HG02943 (cell line): ENCODE measurements at regions not wholly inside any gene's neighbourhood (a gene's known extent, or its start where the extent isn't known, plus 50 kb on each side); places are given as distances from the start of the nearest gene placed in this dataset.
"Not testable (repeated sequence)": the region's sequence is repeated elsewhere in the genome, so short reads cannot be mapped to it uniquely, and the experiment has no call there.

Source experiments
- ATAC-seq: cut with Tn5 transposase; IDR thresholded peaks from one replicate; pipeline ENCODE4 v1.9.1; 2021; ENCODE audit warnings: mild to moderate bottlenecking, low read depth, moderate library complexity; ENCODE audit not compliant: unreplicated experiment

GRCh38 chr5:27158171-27158570, 119.8 kb upstream of the CDH9 start:
- no peak for ATAC-seq

- ATAC-seq: no peak
Measured at GRCh38 chr5:27144456-27144855, 106.1 kb upstream of the CDH9 start.

- ATAC-seq: no peak
Measured at GRCh38 chr5:27140831-27141230, 102.4 kb upstream of the CDH9 start.

DNA sequence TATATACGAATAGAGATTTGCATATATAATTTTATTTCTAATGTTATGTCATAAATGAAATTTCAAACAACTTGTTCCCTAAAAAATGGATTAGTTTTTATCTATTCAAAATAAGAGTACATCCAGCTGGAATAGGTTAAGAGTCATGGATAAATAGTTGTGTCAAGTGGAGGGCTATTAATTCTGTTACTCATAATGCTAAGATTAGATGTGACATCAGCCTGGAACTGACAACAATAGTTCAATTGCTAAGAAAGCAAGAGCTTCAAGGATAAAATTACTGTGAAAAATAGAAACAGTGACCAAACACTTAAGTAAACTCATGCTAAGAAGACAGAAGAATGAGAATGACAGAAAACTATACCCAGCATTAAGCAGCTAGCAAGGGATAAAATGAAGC, 92.2 kb upstream of the CDH9 start:
- no peak for ATAC-seq

DNA sequence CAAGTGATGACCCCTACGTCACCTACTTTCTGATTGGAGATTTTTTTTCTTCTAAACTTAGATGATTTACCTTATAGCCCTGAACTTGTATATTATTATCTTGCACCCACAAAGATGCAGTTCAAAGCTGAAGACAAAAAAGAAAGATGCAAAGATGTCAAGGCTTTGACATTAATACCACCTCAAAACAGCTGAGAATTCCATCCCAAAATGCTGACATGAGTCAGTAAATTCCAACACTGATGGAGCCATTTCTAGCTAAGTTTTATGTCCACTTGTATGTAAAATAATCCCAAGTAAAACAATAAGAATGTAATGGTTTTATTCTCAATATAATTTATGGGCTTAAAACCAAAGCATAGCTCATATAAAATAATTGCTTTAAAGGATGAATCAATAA, 91.5 kb upstream of the CDH9 start:
- ATAC-seq: no peak

GRCh38 chr5:27125856-27126255, 87.5 kb upstream of the CDH9 start:
- no peak for ATAC-seq

GRCh38 chr5:27124590-27124989, 86.2 kb upstream of the CDH9 start:
- ATAC-seq: no peak

DNA sequence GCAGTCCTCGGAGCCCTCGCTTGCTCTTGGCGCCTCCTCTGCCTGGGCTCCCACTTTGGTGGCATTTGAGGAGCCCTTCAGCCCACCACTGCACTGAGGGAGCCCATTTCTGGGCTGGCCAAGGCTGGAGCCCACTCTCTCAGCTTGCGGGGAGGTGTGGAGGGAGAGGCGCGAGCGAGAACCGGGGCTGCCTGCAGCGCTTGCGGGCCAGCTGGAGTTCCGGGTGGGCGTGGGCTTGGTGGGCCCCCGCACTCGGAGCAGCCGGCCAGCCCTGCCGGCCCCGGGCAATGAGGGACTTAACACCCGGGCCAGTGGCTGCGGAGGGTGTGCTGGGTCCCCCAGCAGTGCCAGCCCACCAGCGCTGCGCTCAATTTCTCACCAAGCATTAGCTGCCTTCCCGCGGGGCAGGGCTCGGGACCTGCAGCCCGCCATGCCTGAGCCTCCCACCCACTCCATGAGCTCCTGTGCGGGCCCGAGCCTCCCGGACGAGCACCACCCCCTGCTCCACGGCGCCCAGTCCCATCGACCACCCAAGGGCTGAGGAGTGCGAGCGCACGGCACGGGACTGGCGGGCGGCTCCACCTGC, 81.4 kb upstream of the CDH9 start:
- ATAC-seq: not testable (repeated sequence)

DNA sequence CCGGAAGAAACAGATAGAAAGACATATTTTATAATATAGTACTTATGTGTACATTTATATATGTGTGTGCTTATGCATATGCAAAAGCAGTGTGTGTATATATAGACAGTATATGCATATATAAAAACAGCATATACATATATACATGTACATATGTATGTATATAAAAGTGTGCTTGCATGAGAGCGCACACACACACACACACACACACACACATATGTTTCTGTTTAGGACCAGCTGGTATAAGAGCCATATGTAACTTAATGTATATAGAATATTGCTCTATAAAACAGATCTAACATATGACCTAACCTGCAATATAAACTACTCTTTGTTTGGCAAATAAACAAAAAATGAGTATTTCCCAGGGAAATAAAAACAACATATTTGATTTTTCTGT, 65.1 kb upstream of the CDH9 start:
- ATAC-seq: no peak

GRCh38 chr5:27095761-27096160, 57.4 kb upstream of the CDH9 start:
- ATAC-seq: not testable (repeated sequence)

DNA sequence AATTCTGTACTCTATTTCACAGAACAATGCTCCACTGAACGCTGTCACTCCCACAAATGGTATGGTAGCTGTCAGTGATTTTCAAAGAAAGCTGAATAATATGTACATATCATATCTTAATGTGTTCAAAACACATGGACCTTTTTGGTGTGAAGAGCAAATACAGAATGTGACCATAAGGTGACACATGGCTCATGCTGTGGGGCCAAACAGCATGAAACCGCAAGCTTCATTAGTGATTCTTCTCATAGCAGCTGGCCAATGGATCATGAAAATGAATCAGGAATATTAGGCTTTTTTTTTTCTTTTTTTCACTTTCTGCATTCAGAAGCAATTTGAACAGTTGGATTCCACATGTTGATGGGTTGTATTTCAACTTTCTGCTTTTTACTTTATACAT, 54.9 kb upstream of the CDH9 start:
- ATAC-seq: no peak

- no peak for ATAC-seq
Measured at GRCh38 chr5:27091858-27092257, 53.5 kb upstream of the CDH9 start.

DNA sequence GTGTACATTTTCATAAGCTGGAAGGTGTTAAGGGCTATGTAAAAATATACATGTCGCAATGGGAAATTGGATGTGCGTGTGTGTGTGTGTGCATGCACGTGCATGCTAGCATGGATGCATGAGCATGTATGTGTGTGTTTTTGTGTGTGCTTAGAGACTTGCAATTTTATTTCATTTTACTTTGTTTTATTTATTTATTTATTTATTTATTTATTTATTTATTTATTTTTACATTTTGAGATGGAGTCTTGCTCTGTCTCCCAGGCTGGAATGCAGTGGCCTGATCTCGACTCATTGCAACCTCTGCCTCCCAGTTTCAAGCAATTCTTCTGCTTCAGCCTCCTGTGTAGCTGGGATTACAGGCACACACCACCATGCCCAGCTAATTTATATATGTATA, 50.4 kb upstream of the CDH9 start:
- ATAC-seq: not testable (repeated sequence)
